K562 (cell line): ENCODE measurements at regions not wholly inside any gene's neighbourhood (a gene's known extent, or its start where the extent isn't known, plus 50 kb on each side); places are given as distances from the start of the nearest gene placed in this dataset.

Source experiments
- ATAC-seq: fragments of 200-7000 bp; cut with Tn5 transposase; 3 replicates; pipeline ENCODE4 v1.9.1; 2020; ENCODE audit warnings: moderate library complexity
- BruUV-seq: library from RNA; stranded (reverse); fragments of 400-500 nt; replicated peaks from 2 replicates; lab custom pipeline; 2021; lab: Mats Ljungman, UMichigan
- CTCF ChIA-PET: fragments of 300-600 bp; formaldehyde crosslinking; extraction: SDS; loops from one replicate; lab custom pipeline; 2021; ENCODE audit warnings: low intra/inter-chr PET ratio; lab: Yijun Ruan, JAX
- POLR2A ChIA-PET: fragments of 300-600, 350-650 bp; sonication (Branson Sonifier 250); formaldehyde crosslinking; extraction: SDS; loops from one replicate; lab custom pipeline; 2021; ENCODE audit warnings: antibody characterized with exemption, inconsistent platforms; lab: Yijun Ruan, JAX
- DNase-seq, 4 experiments: peaks; one replicate each; pipeline versions ENCODE4 v3.0.0 to v3.0.0-alpha.2; 2011 to 2018; ENCODE audit warnings: low spot score in 3 of 4, mixed read lengths in 3 of 4; ENCODE audit errors: extremely low read depth in 1 of 4
- FAIRE-seq: peaks from 2 replicates; lab custom pipeline; 2011; peaks lifted over from hg19 to GRCh38; lab: Jason Lieb, UNC
- H2AFZ ChIP-seq: 2 replicates; pipeline ENCODE4 v1.6.0; 2011; ENCODE audit warnings: low read depth, low read length, control low read depth, inconsistent platforms
- H3K27ac ChIP-seq: fragments of 200-600 bp; 3 replicates; pipeline ENCODE4 v1.8.0; 2011; ENCODE audit warnings: low read depth, mild to moderate bottlenecking, control low read depth, inconsistent platforms, low read length, moderate library complexity, mixed read lengths; ENCODE audit errors: extremely low read depth
- H3K27me3 ChIP-seq, 2 experiments: fragments of 300-600 bp in 1 of 2; 2 replicates in 1 of 2; 3 replicates in 1 of 2; pipeline versions ENCODE4 v1.6.0 to v1.8.0; 2011; ENCODE audit warnings: inconsistent platforms in 2 of 2, low read length in 2 of 2, mild to moderate bottlenecking in 1 of 2, mixed read lengths in 1 of 2, moderate library complexity in 1 of 2; ENCODE audit not compliant: control insufficient read depth in 2 of 2, insufficient read depth in 2 of 2
- H3K36me3 ChIP-seq: fragments of 300-600 bp; 3 replicates; pipeline ENCODE4 v1.8.0; 2011; ENCODE audit warnings: mild to moderate bottlenecking, low read length, inconsistent platforms; ENCODE audit not compliant: control insufficient read depth, insufficient read depth
- H3K4me1 ChIP-seq, 2 experiments: fragments of 200-600 bp in 1 of 2; replicated peaks in 1 of 2; 2 replicates in 1 of 2; 3 replicates in 1 of 2; pipeline versions ENCODE4 v1.5.1 to v1.8.0; 2011; ENCODE audit warnings: inconsistent platforms in 2 of 2, low read length in 2 of 2, mild to moderate bottlenecking in 1 of 2, mixed read lengths in 1 of 2, moderate library complexity in 1 of 2; ENCODE audit not compliant: control insufficient read depth in 2 of 2, insufficient read depth in 2 of 2
- H3K4me2 ChIP-seq: 2 replicates; pipeline ENCODE4 v1.6.1; 2011; ENCODE audit warnings: low read length, control low read depth, inconsistent platforms, mixed read lengths; ENCODE audit not compliant: insufficient read depth
- H3K4me3 ChIP-seq: fragments of 200-600 bp; sonication (generic), shearing (Covaris generic); 2 replicates; pipeline ENCODE4 v1.5.1; 2016; ENCODE audit warnings: control low read depth, inconsistent platforms
- H3K79me2 ChIP-seq: fragments of 200-600 bp; 3 replicates; pipeline ENCODE4 v1.8.0; 2011; ENCODE audit warnings: low read length, inconsistent platforms; ENCODE audit not compliant: control insufficient read depth, insufficient read depth
- H3K9ac ChIP-seq, 2 experiments: 2 replicates each; pipeline versions ENCODE4 v1.6.0 to v1.6.1; 2011; ENCODE audit warnings: low read depth in 2 of 2, low read length in 2 of 2, control low read depth in 1 of 2, inconsistent platforms in 1 of 2, mild to moderate bottlenecking in 1 of 2, mixed read lengths in 1 of 2; ENCODE audit not compliant: insufficient read depth in 1 of 2
- H3K9me1 ChIP-seq: one replicate; pipeline ENCODE4 v1.6.0; 2011; ENCODE audit warnings: inconsistent platforms, mild to moderate bottlenecking, low read length, moderate library complexity; ENCODE audit not compliant: control insufficient read depth, insufficient read depth
- H3K9me3 ChIP-seq: replicated peaks from 2 replicates; pipeline ENCODE4 v1.5.1; 2011; ENCODE audit warnings: low read depth, low read length, inconsistent platforms; ENCODE audit not compliant: control insufficient read depth, insufficient read depth
- H4K20me1 ChIP-seq: replicated peaks from 2 replicates; pipeline ENCODE4 v1.6.1; 2011; ENCODE audit warnings: low read length, inconsistent platforms, mixed read lengths; ENCODE audit not compliant: control insufficient read depth, insufficient read depth
- ARNT ChIP-seq, 2 experiments: fragments of 450-650 bp; IDR thresholded peaks; 2 replicates each; pipeline ENCODE4 v1.6.1; 2016; ENCODE audit warnings: mild to moderate bottlenecking in 1 of 2
- KLF13 ChIP-seq: fragments of 450-650 bp; IDR thresholded peaks from 2 replicates; pipeline ENCODE4 v1.6.1; 2016; ENCODE audit warnings: missing genetic modification characterization, low read depth, mild to moderate bottlenecking, missing compliant biosample characterization, moderate library complexity, borderline replicate concordance
- RB1 ChIP-seq: fragments of 450-650 bp; IDR thresholded peaks from 2 replicates; pipeline ENCODE4 v1.6.1; 2017; ENCODE audit warnings: low read depth, mild to moderate bottlenecking
- SIRT6 ChIP-seq: IDR thresholded peaks from one replicate; pipeline ENCODE4 v1.6.1; 2012; ENCODE audit warnings: low read depth, mild to moderate bottlenecking, control low read depth, inconsistent platforms, low read length, moderate library complexity
- THRAP3 ChIP-seq: fragments of 450-650 bp; IDR thresholded peaks from 2 replicates; pipeline ENCODE4 v1.6.1; 2016; ENCODE audit warnings: mild to moderate bottlenecking, inconsistent platforms, borderline replicate concordance
- USF2 ChIP-seq: sonication (generic); formaldehyde crosslinking; IDR thresholded peaks from 2 replicates; pipeline ENCODE4 v1.5.0; 2020; ENCODE audit warnings: missing genetic modification reagents
- ZC3H4 ChIP-seq: sonication (generic); formaldehyde crosslinking; IDR thresholded peaks from 2 replicates; pipeline ENCODE4 v1.9.0; 2021; ENCODE audit warnings: missing genetic modification reagents, borderline replicate concordance
- ZNF143 ChIP-seq: sonication (generic); formaldehyde crosslinking; IDR thresholded peaks from 2 replicates; pipeline ENCODE4 v1.9.0; 2022; ENCODE audit warnings: mild to moderate bottlenecking, missing genetic modification reagents
- ZNF354B ChIP-seq: fragments of 250-450 bp; sonication (Bioruptor Pico); IDR thresholded peaks from 2 replicates; pipeline ENCODE4 v1.4.0; 2020
- ZNF695 ChIP-seq: fragments of 450-650 bp; formaldehyde crosslinking; IDR thresholded peaks from 2 replicates; pipeline ENCODE4 v1.4.0; 2020; ENCODE audit warnings: mild to moderate bottlenecking, moderate library complexity
- ZNF764 ChIP-seq: fragments of 250-450 bp; sonication (Bioruptor Pico); IDR thresholded peaks from 2 replicates; pipeline ENCODE4 v1.4.0; 2020; ENCODE audit warnings: low read depth, mild to moderate bottlenecking, moderate library complexity
- WGBS: fragments of 100-300 bp; shearing (Covaris generic); methylation state at CpG from one replicate; pipeline ENCODE4 v1.1.6; 2016; ENCODE audit warnings: low coverage, mixed read lengths; ENCODE audit not compliant: insufficient coverage; ENCODE audit errors: missing lambda C conversion rate; 5-methylcytosine and 5-hydroxymethylcytosine counted together
- in situ Hi-C: fragments of 300-500 bp; cut with MboI; formaldehyde crosslinking; loops from 4 replicates; pipeline ENCODE4 v1.15.0; 2018; ENCODE audit warnings: inconsistent platforms, mixed read lengths
- intact Hi-C: fragments of 100-400 bp; cut with micrococcal nuclease; formaldehyde crosslinking; loops from 2 replicates; pipeline ENCODE4 v1.14.2; 2022
- TF ChIP-seq, protein P1 (sequence below): sonication (generic); formaldehyde crosslinking; IDR thresholded peaks from 2 replicates; pipeline ENCODE4 v1.8.0; 2022; ENCODE audit warnings: mild to moderate bottlenecking, missing genetic modification reagents
- TF ChIP-seq, protein P2 (sequence below): fragments of 450-650 bp; formaldehyde crosslinking; IDR thresholded peaks from 2 replicates; pipeline ENCODE4 v1.4.0; 2020; ENCODE audit warnings: mild to moderate bottlenecking, moderate library complexity

GRCh38 chr9:1722404-1722803, 292.7 kb upstream of the SMARCA2 start:
- H3K4me3 ChIP-seq, result no peak overlapping the region
- no peaks in the 10 kb centered on the region for H3K27me3 ChIP-seq
- TF ChIP-seq USF2 (CRISPR knock-in tag), result peak; percentile 18; the same call in 1 of the 2 replicates
- TF ChIP-seq, protein P1, sequence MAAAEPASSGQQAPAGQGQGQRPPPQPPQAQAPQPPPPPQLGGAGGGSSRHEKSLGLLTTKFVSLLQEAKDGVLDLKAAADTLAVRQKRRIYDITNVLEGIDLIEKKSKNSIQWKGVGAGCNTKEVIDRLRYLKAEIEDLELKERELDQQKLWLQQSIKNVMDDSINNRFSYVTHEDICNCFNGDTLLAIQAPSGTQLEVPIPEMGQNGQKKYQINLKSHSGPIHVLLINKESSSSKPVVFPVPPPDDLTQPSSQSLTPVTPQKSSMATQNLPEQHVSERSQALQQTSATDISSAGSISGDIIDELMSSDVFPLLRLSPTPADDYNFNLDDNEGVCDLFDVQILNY (CRISPR knock-in tag), result no peak
- TF ChIP-seq ZNF143 (CRISPR knock-in tag), result peak; percentile 42; the same call in 1 of the 2 replicates
- ATAC-seq (no peak), FAIRE-seq (no peak), DNase-seq (no peak)
- no peak overlapping the region for H3K4me2 ChIP-seq
- CTCF ChIA-PET, result no interaction called here
- H3K79me2 ChIP-seq, result no peaks in the 10 kb centered on the region
- H3K9me1 ChIP-seq, result no peaks in the 10 kb centered on the region
- no peaks in the 10 kb centered on the region for H3K4me1 ChIP-seq
- H2AFZ ChIP-seq, result no peak overlapping the region
- H3K9ac ChIP-seq, result no peak overlapping the region
- no peaks in the 10 kb centered on the region for H4K20me1 ChIP-seq
- 0% methylated on average over 1 of the region's 1 CpG for WGBS
- no peaks in the 10 kb centered on the region for H3K36me3 ChIP-seq
- no peaks in the 10 kb centered on the region for H3K9me3 ChIP-seq
- in situ Hi-C loops (loop anchor here (10.0 kb wide), 1 partner anchor 402 kb away; no protein-coding TSS in a partner anchor), intact Hi-C loops (no loop called here)
- BruUV-seq, result no TSS peak
- POLR2A ChIA-PET, result no interaction called here
- no peak overlapping the region for H3K27ac ChIP-seq

DNA sequence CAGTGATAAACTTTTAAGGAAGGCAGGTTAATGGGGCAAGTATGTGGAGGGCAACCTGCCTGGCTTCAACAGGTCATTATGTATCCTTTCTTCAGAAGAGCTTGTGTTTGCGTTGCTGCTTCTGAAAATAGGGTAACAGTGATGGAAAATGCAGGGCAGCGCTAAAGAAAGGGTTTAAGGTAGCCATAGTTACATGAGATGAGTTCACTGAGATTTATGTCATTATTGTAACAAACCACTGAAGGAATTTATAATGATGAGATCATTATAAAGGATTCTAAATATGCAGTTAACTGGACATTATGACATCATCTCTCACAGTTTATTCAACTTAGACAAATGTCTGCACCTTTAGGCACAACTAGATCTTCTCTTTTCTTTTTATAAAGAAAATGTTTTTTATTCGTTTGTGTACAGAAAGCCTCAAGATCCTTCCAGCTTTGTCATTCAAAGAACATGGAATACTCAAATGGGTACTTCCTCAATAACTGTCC, 291.6 kb upstream of the SMARCA2 start:
- H3K9me1 ChIP-seq, result no peaks in the 10 kb centered on the region
- no peak overlapping the region for H2AFZ ChIP-seq
- no peaks in the 10 kb centered on the region for H3K36me3 ChIP-seq
- H3K4me3 ChIP-seq, result no peak overlapping the region
- H3K9me3 ChIP-seq, result no peaks in the 10 kb centered on the region
- no peak for FAIRE-seq
- WGBS, result 3% methylated on average over 3 of the region's 3 CpGs
- no peak overlapping the region for H3K4me2 ChIP-seq
- H3K27me3 ChIP-seq, result no peaks in the 10 kb centered on the region
- ATAC-seq, result no peak
- no peaks in the 10 kb centered on the region for H3K4me1 ChIP-seq
- DNase-seq, result no peak
- H3K79me2 ChIP-seq, result no peaks in the 10 kb centered on the region
- H3K27ac ChIP-seq, result no peak overlapping the region
- H3K9ac ChIP-seq, result no peak overlapping the region
- ChIA-PET POLR2A (no interaction called here), CTCF (no interaction called here)
- in situ Hi-C loops (loop anchor here (10.0 kb wide), 1 partner anchor 401 kb away; no protein-coding TSS in a partner anchor), intact Hi-C loops (no loop called here)
- no TSS peak for BruUV-seq
- H4K20me1 ChIP-seq, result no peaks in the 10 kb centered on the region
- TF ChIP-seq THRAP3, result no peak
- no peak for TF ChIP-seq ZC3H4 (CRISPR knock-in tag)
- TF ChIP-seq ZNF695 (CRISPR knock-in tag), result no peak
- TF ChIP-seq KLF13 (tag), result no peak
- no peak for TF ChIP-seq ZNF354B
- TF ChIP-seq, protein P2, sequence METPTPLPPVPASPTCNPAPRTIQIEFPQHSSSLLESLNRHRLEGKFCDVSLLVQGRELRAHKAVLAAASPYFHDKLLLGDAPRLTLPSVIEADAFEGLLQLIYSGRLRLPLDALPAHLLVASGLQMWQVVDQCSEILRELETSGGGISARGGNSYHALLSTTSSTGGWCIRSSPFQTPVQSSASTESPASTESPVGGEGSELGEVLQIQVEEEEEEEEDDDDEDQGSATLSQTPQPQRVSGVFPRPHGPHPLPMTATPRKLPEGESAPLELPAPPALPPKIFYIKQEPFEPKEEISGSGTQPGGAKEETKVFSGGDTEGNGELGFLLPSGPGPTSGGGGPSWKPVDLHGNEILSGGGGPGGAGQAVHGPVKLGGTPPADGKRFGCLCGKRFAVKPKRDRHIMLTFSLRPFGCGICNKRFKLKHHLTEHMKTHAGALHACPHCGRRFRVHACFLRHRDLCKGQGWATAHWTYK (CRISPR knock-in tag), result no peak
- no peak for TF ChIP-seq SIRT6
- no peak for TF ChIP-seq ZNF764 (CRISPR knock-in tag)
- no peak for TF ChIP-seq ARNT (IDR thresholded peaks at IDR 0.05)
- no peak for TF ChIP-seq RB1
